GM21529 (cell line): ENCODE measurements at regions not wholly inside any gene's neighbourhood (a gene's known extent, or its start where the extent isn't known, plus 50 kb on each side); places are given as distances from the start of the nearest gene placed in this dataset.
"Not testable (repeated sequence)": the region's sequence is repeated elsewhere in the genome, so short reads cannot be mapped to it uniquely, and the experiment has no call there.

Experiments
- ATAC-seq: cut with Tn5 transposase; IDR thresholded peaks from one replicate; pipeline ENCODE4 v1.9.1; 2021; ENCODE audit not compliant: unreplicated experiment

DNA sequence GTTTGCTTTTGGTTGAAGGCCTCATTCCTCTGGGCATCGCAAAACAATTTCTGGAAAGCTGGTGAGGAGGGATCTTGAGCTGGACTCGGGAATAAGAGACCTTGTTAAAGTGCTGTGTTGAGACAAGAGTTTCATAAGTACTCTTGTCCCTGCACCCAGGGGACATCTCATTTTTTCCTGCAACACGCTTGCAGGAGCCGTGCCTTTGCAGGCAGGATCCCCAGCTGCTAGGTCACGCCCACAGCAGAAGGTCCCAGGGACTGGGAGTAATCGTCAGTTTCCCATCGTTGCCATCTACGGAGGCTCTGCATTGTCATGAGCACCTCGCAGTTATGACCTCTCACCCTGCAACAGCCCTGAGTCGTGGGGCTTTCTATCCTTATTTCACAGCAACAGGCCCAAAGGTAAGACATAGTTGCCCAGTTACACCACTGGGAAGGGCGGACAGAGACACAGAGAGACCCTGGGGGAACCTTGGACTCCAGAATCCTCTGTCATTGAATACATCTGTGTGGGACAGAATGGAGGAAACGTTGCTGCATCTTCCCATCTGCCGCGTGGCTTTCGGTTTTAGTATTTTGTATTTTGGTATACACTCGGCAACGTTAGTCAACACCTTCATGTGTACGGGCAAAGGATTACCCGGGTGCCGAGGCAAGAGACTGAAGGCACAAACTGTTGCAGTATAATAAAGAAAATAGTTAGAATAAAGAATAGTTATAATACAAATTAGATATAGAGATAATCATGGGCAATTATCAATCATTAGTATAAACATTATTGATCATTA lies 60.4 kb upstream of the DMRTB1 start:
- ATAC-seq: no peak

DNA sequence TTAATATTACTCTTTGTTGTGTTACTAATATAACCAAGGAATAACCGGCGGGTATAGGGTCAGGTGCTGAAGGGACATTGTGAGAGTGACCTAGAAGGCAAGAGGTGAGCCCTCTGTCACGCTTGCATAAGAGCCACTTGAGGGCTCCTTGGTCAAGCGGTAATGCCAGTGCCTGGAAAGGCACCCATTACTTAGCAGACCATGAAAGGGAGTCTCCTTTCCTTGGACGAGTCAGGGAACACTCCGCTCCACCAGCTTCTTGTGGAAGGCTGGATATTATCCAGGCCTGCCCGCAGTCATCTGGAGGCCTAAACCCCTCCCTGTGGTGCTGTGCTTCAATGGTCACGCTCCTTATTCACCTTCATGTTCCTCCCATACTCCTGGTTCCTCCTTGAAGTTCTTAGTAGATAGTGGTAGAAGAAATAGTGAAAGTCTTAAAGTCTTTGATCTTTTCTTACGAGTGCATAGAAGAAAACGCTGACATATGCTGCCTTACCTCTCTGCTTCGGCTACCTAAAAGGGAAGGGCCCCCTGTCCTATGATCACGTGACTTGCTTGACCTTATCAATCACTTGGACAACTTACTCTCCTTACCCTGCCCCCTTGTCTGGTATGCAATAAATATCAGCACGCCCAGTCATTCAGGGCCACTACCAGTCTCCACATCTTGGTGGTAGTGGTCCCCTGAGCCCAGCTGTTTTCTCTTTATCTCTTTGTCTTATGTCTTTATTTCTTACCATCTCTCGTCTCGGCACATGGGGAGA lies 59.6 kb upstream of the DMRTB1 start:
- ATAC-seq: not testable (repeated sequence)

DNA sequence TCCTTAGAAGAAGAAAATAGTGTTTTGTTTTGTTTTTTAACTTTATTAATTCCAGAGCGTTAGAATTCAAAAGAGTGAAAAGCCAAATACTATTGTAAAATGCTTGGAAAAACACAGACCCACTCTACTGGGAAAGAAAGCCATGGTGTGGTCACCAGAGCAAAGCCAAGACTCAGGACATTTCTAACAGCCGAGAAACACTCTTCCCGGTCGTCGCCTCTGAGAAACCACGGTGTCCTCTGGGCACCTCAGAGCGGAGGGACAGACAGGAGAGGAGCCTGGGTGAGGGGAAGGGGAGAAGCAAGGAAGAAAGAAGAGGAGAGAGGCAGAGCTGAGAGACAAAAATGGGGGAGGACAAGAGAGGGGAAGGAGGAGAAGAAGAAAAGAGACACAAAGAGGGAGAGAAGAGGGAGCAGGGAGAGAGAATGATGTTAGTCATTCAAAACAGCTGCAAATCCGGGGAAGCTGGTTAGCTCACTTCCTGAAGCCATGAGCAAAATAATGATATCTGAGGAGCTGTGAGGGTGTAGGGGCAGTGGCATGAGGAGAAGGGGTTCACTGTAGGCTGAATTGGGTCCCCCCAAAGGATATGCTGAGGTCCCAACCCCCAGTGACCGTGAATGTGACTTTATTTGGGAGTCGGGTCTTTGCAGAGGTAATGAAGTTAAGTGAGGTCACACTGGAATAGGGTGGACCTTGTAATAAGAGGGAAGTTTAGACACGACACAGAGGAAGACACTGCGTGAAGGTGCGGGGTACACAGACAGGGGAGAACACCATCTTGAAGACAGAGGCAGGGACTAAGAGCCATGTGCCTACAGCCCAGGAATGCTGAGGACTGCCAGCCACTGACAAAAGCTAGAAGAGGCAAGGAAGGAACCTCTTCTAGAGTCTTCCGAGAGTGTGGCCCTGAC lies 58.2 kb upstream of the DMRTB1 start:
- ATAC-seq: no peak

DNA sequence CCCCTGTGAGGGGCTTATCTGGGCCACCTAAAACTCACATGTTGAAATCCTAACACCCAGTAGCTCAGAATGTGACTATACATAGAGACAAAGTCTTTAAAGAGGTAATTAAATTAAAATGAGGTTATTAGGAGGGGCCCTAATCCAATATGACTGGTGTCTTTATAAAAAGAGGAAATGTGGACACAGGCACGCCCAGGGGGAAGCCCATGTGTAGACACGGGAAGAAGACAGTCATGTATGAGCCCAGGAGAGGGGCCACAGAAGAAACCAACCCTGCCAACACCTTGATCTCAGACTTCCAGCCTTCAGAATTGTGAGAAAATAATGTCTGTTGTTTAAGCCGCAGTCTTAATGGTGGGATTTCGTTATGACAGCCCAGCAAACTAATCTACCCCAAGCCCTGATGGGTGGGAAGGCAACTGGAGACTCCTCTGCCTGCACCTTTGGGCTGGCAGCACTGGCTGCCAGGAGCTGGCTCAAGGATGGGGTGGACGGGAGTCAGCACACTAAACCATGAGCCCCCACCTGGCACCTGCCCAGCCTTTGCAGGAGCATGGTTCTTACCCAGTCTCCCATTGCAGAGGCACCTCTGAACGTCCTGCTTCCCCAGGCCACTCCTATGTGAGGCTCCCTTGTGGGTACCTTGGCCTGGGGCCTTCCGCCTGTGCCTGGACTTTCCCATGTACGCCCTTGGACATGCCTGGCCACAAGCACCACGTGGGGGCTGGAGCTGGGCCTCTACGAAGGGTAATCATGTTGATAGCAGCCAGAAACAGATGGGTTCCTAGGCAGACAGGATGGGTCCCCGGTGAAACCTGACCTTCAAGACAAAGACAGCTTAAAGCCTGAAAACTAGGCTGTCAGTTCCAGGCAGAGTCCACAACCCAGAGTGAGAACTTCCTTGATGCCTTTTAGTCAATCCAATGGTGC lies 57.1 kb upstream of the DMRTB1 start:
- ATAC-seq: no peak

DNA sequence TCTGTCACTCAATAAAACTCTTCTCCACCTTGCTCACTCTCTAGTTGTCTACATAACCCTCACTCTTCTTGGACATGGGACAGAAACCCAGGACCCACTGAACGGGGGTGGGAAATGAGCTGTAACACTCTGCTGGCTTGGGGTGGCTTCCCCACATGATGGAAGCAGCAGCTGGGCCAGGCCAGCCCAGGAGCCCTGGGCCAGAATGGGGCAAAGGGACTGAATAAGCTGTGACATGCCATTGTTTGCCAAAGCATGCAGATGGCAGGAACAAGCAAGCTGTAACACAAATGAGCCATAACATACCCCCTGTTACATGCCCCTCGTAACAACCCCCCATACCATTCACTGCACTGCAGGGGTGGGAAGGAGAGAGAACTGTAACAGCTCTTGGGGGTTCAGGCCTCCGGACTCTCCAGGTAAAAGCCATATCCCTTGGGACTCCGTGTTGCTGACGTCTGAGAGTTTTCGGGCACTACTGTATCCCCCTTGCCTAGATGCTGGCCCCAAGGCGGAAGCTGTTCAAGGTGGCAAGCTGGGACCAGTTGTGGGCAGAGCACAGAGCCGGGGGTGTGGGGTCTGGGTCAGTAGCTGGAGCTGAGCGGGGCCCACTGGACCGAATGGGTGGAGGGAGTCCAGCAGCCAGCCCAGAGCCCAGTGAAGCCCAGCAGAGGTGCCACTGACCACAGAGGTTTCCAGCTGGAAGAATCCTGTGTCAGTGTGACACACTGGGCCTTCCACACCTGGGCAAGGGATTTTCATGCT lies 56.1 kb upstream of the DMRTB1 start:
- ATAC-seq: no peak

DNA sequence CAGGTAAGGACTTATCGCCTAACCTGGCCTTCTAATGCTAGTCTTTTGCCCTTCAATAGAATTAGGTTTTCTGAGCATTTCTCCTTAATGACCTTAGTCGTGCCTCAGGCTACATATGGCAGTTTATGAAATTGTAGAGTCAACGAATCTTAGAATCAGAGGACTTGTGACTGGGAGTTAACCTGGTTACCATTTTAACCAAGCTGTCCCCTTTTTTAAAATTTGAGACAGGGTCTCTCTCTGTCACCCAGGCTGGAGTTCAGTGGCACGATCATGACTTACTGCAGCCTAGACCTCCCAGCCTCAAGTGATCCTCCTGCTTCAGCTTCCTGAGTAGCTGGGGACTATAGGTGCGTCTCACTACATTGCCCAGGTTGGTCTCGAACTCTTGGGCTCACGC lies 53.5 kb upstream of the DMRTB1 start:
- ATAC-seq: no peak

DNA sequence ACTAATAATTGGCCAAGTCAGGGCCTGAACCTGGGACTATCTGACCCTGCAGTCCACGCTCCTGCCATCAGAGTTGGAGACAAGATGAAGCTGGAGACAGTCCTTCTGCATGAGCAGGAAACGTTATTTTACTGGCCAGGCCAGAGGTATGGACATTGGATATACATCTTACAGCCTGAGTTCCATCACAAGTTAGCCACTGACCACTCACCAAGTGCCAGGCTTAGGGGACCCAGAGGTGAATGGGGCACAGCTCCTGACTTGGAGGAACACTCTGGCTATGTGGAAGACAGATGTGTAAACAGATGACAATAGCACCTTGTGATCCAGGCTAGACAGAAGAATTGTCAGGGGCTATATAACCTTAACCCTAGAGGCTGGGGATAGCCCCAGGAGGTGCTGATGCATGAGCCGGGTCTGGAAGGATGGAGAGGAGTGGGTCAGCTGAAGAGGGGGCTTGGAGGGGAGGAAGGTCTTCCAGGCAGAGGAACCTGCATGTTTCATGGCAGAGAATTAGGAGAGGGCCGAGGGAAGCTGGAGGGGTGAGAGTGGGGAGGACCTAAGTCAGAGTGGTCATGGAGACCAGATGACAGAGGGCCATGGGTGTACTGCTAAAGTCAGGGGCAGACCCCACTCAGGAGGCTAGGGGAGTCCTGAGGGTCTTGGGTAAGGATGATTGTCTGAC lies 52.5 kb upstream of the DMRTB1 start:
- ATAC-seq: no peak

DNA sequence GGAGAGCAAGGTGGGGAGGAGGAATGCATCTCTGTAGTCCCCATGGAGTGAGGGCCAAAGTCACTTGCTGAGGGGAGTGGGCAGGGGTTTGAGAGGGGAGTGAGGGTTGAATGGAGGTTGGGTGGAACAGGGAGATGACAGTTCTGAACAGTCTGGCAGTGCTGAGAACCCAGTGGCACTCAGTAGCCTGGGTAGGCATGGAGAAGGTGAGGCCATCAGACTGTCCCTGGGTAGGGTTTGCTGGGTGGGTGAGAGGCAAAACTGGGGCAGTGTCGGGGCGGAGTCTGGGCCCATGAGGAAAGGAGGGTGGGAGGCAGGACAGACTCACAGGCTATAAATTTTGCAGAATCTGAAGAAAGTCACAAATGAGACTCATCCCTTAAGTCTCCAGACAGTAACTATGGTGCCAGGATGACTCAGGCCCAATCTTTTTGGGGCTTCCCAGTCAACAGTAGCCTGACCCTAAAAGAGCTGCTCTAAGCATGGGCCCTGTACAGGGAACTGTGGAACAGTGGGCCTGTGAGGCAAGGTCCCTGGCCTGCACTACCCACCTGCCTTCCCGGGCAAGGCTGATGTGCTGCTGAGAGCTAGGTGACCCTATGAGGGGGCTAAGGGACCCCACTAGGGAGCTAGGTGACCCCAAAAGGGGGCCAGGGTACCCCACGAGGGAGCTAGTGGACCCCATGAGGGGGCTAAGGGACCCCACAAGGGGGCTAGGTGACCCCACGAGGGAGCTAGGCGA lies 51.0 kb upstream of the DMRTB1 start:
- no peak for ATAC-seq

DNA sequence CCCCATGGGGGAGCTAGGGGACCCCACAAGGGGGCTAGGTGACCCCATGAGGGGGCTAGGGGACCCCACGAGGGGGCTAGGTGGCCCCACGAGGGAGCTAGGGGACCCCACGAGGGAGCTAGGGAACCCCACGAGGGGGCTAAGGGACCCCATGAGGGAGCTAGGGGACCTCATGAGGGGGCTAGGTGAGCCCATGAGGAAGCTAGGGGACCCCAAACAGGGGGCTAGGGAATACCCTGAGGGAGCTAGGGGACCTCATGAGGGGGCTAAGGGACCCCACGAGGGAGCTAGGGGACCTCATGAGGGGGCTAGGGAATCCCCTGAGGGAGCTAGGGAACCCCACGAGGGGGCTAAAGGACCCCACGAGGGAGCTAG lies 50.5 kb upstream of the DMRTB1 start:
- no peak for ATAC-seq

DNA sequence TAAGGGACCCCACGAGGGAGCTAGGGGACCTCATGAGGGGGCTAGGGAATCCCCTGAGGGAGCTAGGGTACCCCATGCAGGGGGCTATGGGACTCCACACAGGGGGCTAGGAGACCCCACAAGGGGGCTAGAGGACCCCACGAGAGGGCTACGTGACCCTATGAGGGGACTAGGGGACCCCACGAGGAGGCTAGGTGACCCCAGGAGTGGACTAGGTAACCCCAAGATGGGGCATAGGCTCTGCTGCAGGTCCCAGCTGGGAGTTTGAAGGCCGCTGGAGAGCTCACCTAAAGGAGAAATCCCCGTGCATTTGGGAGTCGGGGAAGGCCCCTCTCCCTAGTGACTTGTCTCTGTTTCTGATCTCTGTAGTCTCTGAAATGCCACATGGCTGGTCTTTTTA lies 50.0 kb upstream of the DMRTB1 start:
- no peak for ATAC-seq
